Ecto neural progenitor cell (in vitro differentiated cells): ENCODE measurements at regions not wholly inside any gene's neighbourhood (a gene's known extent, or its start where the extent isn't known, plus 50 kb on each side); places are given as distances from the start of the nearest gene placed in this dataset.

Source experiments
- DNase-seq: peaks from one replicate; pipeline ENCODE4 v3.0.0-alpha.2; 2018; ENCODE audit warnings: low spot score

DNA sequence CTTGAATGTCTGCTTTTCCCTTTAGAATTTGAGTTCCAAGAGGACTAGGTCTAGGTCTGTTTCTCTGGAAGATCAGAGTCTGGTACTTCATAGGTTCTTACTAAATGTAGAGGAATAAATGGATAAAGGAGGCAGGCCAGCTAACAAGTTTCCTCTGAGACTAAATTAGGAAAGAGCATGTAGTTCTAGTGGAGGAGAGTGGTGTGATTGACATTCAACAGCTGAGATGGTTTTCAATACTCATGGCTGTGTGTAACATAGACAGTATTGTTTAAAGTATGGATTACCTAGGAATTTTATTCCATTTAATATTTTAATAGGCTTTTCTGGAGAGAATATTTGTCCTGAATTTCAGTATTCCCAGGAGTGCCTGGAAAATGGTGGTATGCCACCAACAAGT, 364.7 kb downstream of the METTL15 start:
- DNase-seq = no peak

DNA sequence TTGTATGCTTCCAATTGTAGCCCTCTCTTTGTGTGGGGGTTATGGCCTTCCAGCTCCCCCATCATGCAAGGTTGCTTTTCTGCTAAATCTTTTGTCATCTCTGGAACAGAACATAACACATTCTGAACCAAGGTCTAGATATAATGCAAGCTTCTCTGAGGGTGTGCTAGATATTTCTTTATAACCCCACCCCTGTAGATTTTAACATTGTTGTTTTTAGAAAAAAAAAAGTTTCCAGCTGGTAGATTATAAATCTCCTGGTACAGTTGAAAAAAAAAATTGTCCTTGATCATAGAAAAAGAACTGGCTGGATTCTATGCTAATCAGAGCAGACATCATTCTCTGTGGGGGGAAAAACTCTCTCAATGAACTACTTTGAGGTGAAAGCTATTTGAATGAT, 363.3 kb downstream of the METTL15 start:
- no peak for DNase-seq

DNA sequence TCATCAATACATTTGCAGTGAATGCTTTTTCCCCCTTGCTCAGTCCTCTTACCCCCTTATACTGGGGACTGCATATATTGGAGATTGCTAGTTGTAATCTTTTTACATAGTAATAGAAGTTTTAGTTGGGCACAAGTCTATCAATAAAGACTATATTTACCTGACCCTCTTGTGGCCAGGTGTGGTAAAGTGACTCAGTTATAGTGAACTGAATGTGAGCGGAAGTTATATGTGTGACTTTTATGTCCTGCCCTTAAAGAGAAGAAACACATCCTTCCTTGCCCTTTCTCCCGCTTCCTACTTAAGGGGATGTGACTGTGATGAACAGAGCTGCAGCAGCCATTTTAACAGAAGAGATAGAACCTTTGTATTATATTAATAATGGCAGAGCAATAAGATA, 362.0 kb downstream of the METTL15 start:
- no peak for DNase-seq

DNA sequence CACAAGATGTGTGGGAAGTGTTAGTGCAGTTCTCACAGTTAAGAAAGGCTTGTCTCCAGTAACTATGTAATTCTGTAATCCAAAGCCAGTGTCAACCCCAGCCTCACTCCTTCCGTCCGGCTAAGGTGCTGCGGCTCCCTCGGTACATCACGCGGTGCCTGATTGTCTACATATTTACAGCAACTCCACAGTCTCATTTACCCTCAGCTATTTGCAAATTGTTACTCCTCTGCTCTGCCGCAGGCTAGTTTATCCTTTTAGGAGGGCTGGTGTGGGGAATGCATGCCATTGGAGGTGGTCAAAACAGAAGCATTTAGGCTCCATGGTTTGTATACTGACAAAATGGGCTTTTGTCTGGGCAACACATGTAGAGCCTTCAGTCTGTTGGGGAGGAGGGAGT, 358.3 kb downstream of the METTL15 start:
- no peak for DNase-seq

DNA sequence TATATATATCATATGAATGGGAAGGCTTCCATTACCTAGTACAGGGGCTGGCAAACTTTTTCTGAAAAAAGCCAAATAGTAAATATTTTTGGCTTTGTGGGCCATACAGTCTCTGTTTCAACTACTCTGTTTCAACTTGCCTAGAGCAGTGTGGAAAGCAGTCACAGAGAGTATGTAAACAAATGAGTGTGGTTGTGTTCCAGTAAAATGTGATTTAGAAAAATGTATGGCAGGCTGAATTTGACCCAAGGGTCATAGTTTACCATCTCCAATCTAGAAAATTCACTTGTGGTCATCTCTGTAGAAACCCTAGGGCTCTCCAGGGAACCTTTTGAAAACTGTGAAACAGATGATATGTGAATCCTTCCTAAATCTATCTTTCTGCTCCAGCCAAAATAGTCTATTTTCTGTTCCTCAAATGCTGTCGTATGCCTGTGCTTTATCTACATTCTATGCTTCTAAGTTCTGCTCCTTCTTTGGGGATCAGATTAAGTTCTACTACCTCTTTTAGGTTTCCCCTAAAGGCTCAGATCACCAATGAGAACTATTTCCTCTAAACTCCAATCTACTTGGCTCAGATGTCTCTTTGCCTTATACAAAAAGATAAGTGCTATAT, 356.2 kb downstream of the METTL15 start:
- DNase-seq = no peak

DNA sequence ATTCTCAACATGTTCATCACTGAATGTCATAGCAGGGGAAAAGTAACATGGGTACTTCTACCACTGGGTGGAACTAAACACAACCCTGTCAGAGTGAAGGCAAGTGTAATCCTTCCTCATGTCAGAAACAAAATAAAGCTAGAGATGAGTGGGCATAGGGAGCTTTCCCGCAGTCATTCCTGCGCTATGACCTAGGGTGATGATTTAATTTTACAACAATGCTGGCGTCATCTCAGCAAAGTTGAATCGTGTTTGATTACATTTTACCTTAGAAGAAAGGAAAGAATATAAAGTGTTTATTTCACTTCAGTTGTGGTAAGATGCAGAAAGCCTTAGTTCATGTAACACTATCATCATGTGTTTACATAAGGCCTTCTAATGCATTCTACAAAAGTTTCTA, 355.6 kb downstream of the METTL15 start:
- no peak for DNase-seq

DNA sequence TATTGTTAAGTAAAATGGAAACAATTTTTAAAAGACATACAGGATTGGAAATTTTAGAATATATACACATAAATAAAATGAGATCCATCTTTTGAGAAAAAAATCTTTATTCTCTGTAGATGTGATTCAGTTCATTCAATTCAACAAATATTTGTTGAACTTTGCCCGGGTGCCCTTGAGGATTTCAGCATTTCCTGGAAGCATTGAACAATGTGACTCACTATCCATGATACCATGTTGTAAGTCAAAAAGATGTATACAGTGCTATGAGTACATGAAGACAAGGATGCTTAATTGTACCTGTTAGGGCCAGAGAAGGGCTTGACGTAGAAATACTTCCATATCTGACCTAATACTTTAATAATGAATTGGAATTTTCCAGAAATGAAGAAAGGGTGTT, 353.7 kb downstream of the METTL15 start:
- DNase-seq = no peak

DNA sequence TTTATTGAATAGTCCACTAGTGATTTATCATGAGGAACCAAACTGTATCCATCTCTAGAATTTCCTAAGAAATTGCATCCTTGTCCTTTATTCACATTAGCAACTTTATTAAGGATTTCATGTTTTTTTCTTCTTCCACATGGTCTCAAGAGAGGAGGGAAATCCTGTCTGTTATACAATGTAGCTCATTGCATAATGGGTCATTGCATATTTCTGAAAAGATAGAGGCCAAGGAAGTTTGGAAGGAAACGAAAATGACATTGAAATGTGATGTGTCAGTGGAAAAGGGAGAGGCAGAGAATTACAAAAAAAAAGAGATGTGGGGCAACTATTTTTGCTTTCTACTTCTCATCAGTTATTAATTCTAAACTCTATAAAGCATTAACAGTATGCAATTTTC, 353.1 kb downstream of the METTL15 start:
- DNase-seq = no peak

DNA sequence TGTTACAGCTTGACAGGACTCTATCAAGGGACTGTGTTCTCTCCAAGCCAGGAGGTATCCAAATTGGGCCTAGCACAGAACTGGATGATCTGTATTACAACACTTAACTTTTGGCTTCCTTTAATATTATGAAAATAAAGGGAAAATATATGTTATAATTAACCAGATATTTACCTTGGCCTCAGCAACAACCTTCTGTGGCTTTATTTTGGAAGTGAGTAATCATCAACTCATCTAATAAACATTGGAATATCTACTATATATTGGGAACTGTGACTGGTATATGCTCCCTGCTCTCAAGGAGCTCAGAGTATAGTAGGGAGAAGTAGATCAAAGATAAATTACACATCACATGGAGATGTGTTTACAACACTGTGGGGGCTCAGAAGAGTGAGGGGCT, 352.2 kb downstream of the METTL15 start:
- DNase-seq = no peak

DNA sequence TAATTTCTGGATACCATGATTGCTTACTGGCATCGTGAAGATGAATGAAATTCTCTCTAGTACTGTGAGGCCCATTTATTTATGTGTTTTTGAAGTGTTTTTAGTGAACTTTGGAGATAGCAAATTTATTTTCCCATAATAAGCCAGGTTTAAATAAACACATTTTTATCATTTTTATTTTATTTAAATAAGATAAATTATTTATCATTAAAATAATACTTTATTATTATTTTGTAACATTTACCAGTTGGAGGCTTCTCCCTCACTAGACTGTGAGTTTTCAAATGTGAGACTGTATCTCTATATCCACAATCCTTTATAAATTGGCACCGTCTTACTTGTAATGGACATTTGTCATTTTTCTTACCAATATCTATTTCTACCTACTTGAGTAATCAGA, 351.7 kb downstream of the METTL15 start:
- DNase-seq = no peak

DNA sequence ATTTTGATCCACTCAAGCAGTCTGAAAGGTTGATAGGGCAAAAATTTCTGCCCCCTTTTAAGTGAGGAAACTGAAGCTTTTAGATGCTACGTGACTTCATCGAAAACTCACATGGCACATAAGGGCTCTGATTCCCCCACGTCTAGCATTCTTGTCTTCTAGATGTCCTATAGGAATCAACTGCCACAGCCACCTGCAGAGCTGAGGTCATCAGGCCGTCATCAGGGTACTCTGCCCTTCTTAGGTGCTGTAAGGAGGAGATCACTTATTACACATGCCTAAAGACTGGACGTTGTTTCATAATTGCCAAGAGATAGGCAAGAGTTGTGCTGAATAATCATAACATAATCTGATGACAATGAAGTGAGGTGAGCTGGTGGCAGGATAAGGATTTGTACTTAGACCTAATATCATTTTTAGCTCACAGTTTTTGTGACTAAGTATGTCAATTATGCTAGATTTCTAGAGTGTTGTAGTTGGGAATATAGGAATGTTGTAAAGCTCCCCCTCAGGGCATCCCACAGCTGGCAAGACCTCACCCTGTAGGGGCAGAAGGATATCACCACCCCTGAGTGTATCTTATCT, 349.4 kb downstream of the METTL15 start:
- no peak for DNase-seq

DNA sequence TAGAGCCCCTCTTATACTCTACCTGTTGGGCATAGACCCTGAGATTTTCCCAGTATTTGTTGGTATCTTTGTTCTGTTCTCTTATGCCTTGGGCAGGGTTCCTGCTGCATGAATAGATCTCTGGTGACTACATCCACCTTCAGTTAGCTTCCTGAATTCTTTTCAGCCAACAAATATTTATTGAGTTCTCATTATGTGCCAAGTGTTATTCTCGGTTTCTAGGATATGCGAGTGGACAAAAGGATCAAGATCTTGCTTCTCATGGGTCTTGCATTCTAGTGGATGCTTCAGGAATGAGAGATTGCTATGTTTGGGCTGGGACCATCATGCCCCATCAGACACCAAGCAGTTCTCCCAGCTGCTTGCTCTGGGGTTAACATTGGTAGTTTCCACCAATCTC, 340.0 kb downstream of the METTL15 start:
- no peak for DNase-seq

DNA sequence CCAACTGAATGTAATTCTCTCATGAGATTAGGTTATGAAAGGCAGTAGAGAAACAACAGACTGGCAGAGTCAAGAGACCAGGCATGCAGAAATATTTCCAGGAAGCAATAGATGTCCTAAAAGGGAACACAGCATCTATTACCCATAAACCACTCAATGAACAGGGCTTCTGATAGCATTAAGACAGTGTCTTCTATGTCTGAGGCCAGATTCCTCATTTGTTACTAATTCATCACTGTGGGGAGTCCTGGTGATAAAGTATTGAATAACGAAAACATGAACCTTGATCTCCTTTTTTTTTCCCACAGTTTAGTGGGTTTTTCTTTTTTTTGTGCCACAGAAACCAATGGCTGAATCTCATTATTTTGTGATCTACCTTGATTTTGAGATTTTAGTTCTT, 339.0 kb downstream of the METTL15 start:
- DNase-seq = no peak

DNA sequence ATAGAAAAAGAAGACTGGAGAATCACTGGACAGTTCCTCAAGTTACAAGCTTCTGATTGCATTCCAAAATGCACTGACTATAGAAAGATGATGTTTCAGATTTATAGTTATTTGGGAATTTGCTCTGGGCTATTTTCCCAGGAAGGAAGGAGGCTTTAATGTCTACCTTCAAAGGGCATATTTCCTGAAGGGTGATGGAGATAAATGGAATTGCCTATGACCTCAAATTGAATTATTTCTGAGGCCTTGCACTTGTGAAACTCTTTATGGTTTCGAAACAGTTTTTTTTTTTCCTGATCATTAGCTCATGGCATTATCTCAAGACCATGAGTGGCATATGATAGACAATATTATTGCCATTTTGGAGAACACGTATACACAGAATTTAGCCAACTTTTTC, 333.9 kb downstream of the METTL15 start:
- DNase-seq = no peak

DNA sequence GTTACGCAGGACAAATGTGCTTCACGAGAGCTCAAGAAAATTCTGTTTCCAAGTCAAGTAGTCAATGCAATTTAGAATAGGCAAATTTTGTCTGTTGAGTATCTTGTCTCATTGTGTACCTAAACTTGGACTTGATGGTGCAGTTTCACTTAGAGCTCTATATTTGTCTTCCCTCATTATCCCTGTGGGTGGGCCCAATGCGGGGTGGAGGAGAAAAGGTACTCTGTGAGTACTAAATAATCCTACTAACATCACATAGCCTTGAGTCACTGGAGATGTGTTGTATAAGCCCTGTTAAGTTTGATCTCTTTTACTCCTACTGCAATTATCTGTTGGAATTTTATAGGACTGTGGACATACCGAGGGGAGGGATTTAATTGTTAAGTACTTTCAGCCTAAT, 331.2 kb downstream of the METTL15 start:
- no peak for DNase-seq

DNA sequence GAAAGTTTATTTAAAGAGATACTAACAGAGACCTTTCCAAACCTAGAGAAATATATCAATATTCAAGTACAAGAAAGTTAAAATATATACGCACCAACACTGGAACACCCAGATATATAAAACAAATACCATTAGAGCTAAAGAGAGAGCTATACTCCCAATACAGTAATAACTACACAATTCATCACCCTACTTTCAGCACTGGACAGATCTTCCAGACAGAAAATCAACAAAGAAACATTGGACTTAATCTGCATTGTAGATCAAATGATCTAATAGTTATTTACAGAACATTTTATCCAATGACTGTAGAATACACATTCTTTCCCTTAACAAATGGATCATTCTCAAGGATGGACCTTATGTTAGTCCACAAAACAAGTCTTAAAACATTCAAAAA, 311.9 kb downstream of the METTL15 start:
- no peak for DNase-seq

DNA sequence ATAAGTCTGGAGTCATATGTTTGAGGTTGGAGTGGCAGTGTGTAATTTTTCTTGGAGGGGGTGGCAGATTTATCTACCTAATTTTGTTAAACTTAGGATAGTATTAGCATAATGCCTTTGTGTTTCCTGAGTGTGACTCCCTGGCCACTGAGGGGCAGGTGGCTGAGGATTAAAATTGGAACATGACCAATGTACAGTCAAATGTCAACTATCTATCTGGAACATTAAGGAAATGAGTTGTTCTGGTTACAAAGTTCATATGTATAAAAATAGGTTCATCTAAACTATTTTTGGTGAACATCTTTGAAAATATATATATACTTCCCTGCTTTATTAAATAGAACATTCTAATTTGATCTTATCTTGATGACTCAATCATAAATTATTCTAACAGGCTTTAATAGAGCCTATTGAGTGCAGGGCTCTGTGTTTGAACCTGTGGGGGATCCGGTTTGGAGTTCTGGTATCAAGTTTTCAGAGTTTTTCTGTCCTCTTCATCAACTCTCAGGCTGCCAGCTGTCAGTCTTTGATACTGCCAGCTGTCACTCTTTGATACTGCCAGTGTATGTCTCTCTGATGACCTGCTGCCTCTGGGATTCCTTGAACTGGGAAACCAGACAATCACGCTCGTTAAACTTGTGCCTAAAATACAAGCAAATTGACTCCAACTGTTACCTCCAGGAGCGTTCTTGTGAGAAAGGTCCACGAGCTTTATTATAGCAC, 309.6 kb downstream of the METTL15 start:
- DNase-seq = no peak

DNA sequence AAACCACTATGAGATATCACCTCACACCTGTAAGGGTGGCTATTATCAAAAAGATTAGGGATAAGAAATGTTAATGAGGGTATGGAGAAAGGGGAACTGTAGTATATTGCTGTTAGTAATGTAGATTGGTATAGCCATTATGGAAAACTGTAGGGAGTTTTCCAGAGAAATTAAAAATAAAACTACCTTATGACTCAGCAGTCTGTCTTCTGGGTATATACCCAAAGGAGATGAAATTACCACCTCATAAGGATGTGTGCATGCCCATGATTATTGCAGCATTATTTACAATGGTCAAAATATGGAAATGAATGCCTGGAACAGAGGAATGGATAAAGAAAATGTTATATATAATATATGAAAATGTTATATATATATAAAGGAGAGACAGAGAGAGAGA, 303.8 kb downstream of the METTL15 start:
- no peak for DNase-seq

DNA sequence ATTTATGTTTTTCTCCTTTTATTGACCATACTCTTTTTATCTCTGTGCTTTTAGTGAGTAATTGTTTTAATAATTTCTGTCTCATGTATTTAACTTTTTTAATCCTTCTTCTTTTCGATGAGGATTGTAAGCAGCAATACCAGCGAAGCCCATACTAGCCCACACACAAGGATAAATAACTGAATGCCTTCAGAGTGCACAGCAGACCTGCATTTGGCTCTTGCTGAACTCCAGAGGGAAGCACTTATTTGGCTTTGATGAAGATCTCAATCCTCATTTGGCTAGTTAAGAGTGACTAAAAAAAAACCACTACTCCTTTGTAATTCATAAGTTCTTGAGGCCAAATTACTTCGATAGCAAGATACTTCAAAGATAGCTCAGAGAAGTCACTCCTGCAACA, 293.3 kb downstream of the METTL15 start:
- DNase-seq = no peak

DNA sequence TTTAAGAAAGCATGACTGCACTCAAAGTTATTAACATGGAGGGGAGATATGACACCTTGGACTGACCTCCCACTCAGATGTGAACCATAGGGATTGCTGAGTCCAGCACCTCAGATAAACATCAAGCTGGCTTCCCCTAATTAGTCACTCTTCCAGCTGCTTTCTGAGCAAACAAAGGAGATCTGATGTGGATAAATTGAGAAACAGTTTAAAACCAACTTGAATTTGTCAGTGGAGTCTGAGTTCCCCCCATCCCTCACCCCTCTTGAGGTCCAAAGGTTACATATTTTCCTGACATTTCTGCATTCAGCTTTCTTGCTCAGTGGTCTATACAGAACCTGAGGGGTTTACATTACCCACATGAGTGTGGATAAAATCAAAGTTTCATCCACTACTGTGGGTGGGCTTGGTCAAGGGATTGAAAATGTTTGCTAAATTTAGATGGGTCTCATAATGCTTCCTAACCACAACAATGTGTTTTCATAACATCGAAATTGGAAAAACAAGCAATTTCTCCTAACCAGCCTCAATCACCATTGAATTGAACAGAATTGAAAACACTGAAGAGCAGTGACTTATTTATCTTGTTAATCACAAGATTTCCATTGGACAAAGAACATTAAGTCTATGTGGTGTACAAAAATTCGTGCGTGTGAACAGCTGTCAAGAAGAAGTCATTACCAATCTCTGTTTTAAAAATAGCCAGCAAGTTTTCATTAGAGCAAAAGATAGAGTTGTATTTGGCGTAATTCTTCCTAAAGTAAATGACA, 292.3 kb downstream of the METTL15 start:
- no peak for DNase-seq

DNA sequence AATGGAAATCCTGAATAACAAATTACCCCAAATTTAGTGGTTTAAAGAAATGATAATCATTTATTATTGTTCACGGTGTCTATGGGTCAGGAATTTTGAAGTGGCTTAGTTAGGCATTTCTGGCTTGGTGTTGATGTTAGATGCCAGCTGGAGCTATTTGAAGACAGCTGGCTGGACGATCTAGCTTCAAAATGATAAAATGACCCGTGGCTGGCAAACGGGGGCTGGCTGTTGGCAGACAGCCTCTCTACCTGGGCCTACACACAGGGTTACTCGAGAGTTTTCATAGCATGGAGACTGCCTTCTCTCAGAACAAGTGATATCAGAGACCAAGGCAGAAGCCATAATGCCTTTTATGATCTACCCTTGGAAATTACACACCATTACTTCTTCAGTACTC, 285.2 kb downstream of the METTL15 start:
- DNase-seq = no peak

DNA sequence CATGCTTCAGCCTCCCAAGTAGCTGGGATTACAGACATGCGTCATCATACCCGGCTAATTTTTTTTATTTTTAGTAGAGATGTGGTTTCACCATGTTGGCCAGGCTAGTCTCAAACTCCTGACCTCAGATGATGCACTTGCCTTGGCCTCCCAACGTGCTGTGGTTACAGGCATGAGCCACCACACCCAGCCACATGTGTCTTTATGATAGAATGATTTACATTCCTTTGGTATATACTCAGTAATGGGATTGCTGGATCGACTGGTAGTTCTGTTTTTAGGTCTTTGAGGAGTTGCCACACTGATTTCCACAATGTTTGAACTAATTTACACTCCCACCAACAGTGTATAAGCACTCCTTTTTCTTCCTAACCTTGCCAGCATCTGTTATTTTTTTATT, 276.2 kb downstream of the METTL15 start:
- no peak for DNase-seq

DNA sequence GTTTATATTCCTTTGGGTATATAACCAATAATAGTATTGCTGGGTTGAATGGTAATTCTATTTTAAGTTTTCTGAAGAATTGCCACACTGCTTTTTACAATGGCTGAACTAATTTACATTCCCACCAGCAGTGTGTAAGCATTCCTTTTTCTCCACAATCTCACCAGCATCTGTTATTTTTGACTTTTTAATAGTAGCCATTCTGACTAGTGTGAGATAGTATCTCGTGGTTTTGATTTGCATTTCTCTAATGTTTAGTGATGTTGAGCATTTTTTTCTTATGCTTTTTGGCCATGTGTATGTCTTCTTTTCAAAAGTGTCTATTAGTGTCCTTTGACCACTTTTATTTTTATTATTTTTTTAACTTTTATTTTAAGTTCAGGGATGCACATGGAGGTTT, 275.3 kb downstream of the METTL15 start:
- DNase-seq = no peak
